PC-9 (cell line): ENCODE measurements at regions not wholly inside any gene's neighbourhood (a gene's known extent, or its start where the extent isn't known, plus 50 kb on each side); places are given as distances from the start of the nearest gene placed in this dataset.

ENCODE experiments used
- BruUV-seq: library from RNA; stranded (reverse); fragments of 400-500 nt; replicated peaks from 2 replicates; lab custom pipeline; 2021; lab: Mats Ljungman, UMichigan
- CTCF ChIA-PET: fragments of 300-600 bp; sonication (Branson Sonifier 250); formaldehyde crosslinking; loops from one replicate; lab custom pipeline; 2022; ENCODE audit warnings: antibody characterized with exemption; lab: Charles Lee
- POLR2A ChIA-PET: fragments of 300-600 bp; sonication (Branson Sonifier 250); formaldehyde crosslinking; loops from one replicate; lab custom pipeline; 2022; ENCODE audit warnings: antibody characterized with exemption; ENCODE audit not compliant: unreplicated experiment; lab: Charles Lee
- DNase-seq, 2 experiments: peaks; one replicate each; pipeline versions ENCODE4 v3.0.0 to v3.0.0-alpha.2; 2015 to 2022; ENCODE audit warnings: mixed read lengths in 1 of 2
- H2AFZ ChIP-seq: fragments of 200-600 bp; sonication (generic); 2 replicates; pipeline ENCODE4 v1.8.1; 2017; ENCODE audit warnings: antibody characterized with exemption
- H3F3A ChIP-seq: fragments of 200-600 bp; sonication (generic); 2 replicates; pipeline ENCODE4 v1.8.1; 2017; ENCODE audit warnings: antibody characterized with exemption, mild to moderate bottlenecking, low read depth; ENCODE audit not compliant: insufficient read depth
- H3K27ac ChIP-seq: fragments of 200-600 bp; sonication (generic); 2 replicates; pipeline ENCODE4 v1.6.1; 2016; ENCODE audit warnings: mixed run types
- H3K27me3 ChIP-seq: fragments of 200-600 bp; sonication (generic); 2 replicates; pipeline ENCODE4 v1.6.1; 2016; ENCODE audit warnings: low read depth, mixed run types; ENCODE audit not compliant: insufficient read depth
- H3K36me3 ChIP-seq: fragments of 200-600 bp; sonication (generic); 2 replicates; pipeline ENCODE4 v1.6.1; 2016; ENCODE audit warnings: low read depth, mixed run types
- H3K4me1 ChIP-seq: fragments of 200-600 bp; sonication (generic); replicated peaks from 2 replicates; pipeline ENCODE4 v1.6.1; 2016; ENCODE audit warnings: mixed run types; ENCODE audit not compliant: insufficient read depth
- H3K4me2 ChIP-seq: fragments of 200-600 bp; sonication (generic); 2 replicates; pipeline ENCODE4 v1.6.1; 2017; ENCODE audit warnings: mixed run types
- H3K4me3 ChIP-seq: fragments of 200-600 bp; sonication (generic); 2 replicates; pipeline ENCODE4 v1.6.1; 2016; ENCODE audit warnings: mixed run types
- H3K79me2 ChIP-seq: fragments of 200-600 bp; sonication (generic); 2 replicates; pipeline ENCODE4 v1.6.1; 2017; ENCODE audit warnings: low read depth, mixed run types
- H3K9me2 ChIP-seq: fragments of 200-600 bp; sonication (generic); 2 replicates; pipeline ENCODE4 v1.8.1; 2017; ENCODE audit warnings: mild to moderate bottlenecking; ENCODE audit not compliant: insufficient read depth
- H3K9me3 ChIP-seq: fragments of 200-600 bp; sonication (generic); 2 replicates; pipeline ENCODE4 v1.8.1; 2016; ENCODE audit warnings: low read depth; ENCODE audit not compliant: insufficient read depth
- H4K20me1 ChIP-seq: fragments of 200-600 bp; sonication (generic); 2 replicates; pipeline ENCODE4 v1.8.1; 2017; ENCODE audit not compliant: insufficient read depth
- CTCF ChIP-seq: fragments of 200-600 bp; sonication (generic); conservative IDR thresholded peaks from 2 replicates; pipeline ENCODE4 v1.6.1; 2017; ENCODE audit warnings: mixed run types, antibody characterized with exemption, mild to moderate bottlenecking, moderate library complexity
- EZH2 ChIP-seq: fragments of 200-600 bp; sonication (generic); IDR thresholded peaks from 2 replicates; pipeline ENCODE4 v1.8.0; 2017; ENCODE audit warnings: antibody characterized with exemption, low read depth
- intact Hi-C: fragments of 100-400 bp; cut with micrococcal nuclease; formaldehyde crosslinking; loops from one replicate; pipeline ENCODE4 v1.10.0; 2022; ENCODE audit not compliant: unreplicated experiment

GRCh38 chr9:88237991-88238571 lies 99.8 kb upstream of the SPATA31C2 start:
- H4K20me1 ChIP-seq: no peaks in the 10 kb centered on the region
- BruUV-seq: no TSS peak
- H3K36me3 ChIP-seq: no peaks in the 10 kb centered on the region
- no peak overlapping the region for H2AFZ ChIP-seq
- no peaks in the 10 kb centered on the region for H3K9me2 ChIP-seq
- no peak overlapping the region for H3K4me3 ChIP-seq
- no peak overlapping the region for H3K27ac ChIP-seq
- TF ChIP-seq EZH2: no peak
- no peaks in the 10 kb centered on the region for H3K9me3 ChIP-seq
- H3K4me2 ChIP-seq: no peak overlapping the region
- no peaks in the 10 kb centered on the region for H3K4me1 ChIP-seq
- no peak for DNase-seq
- H3F3A ChIP-seq: no peaks in the 10 kb centered on the region
- no peaks in the 10 kb centered on the region for H3K79me2 ChIP-seq
- intact Hi-C loops: no loop called here
- ChIA-PET CTCF (no interaction called here), POLR2A (no interaction called here)
- no peaks in the 10 kb centered on the region for H3K27me3 ChIP-seq

DNA sequence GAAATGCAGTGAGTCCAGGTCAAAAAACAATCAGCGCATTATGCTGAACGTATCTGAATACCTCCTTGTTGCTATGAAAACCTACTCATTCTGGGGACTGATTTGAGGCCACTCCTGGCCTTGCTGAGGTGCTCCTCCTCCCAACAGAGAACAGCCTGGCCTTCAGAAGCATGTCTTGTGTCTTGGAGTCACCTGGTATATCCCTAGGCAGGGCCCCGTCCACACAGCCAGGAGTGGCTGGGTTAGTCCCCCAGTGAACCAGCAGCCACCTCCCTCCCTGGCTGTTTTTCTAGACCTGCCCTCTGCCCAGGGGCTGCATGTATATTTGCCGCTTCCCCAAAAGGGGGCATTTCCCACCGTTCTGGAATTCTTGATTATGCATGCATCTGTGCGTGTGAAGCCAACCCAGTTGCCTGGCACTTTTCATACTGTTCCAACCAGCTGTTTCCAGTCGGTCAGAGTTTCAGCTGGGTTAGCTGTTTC lies 99.2 kb upstream of the SPATA31C2 start:
- DNase-seq: no peak
- H3K4me2 ChIP-seq: no peak overlapping the region
- ChIA-PET POLR2A (interaction anchor here (0.7 kb wide), 1 partner anchor 123 kb away, joined by 4 read pairs; no protein-coding TSS in a partner anchor), CTCF (no interaction called here)
- H3K27ac ChIP-seq: no peak overlapping the region
- intact Hi-C loops: no loop called here
- no peak for TF ChIP-seq EZH2
- TF ChIP-seq CTCF: no peak
- no peaks in the 10 kb centered on the region for H3F3A ChIP-seq
- no peaks in the 10 kb centered on the region for H3K79me2 ChIP-seq
- no peaks in the 10 kb centered on the region for H4K20me1 ChIP-seq
- H3K27me3 ChIP-seq: no peaks in the 10 kb centered on the region
- no peak overlapping the region for H3K4me3 ChIP-seq
- H3K9me3 ChIP-seq: no peaks in the 10 kb centered on the region
- no peak overlapping the region for H2AFZ ChIP-seq
- BruUV-seq: no TSS peak
- no peaks in the 10 kb centered on the region for H3K9me2 ChIP-seq
- H3K36me3 ChIP-seq: no peaks in the 10 kb centered on the region
- no peaks in the 10 kb centered on the region for H3K4me1 ChIP-seq

GRCh38 chr9:88236511-88237478 lies 98.5 kb upstream of the SPATA31C2 start:
- POLR2A ChIA-PET: interaction anchor here (0.7 kb wide), 1 partner anchor 124 kb away, joined by 4 read pairs; no protein-coding TSS in a partner anchor
- H3K9me3 ChIP-seq: no peaks in the 10 kb centered on the region
- no peaks in the 10 kb centered on the region for H3K4me1 ChIP-seq
- no peak overlapping the region for H2AFZ ChIP-seq
- H3K79me2 ChIP-seq: no peaks in the 10 kb centered on the region
- CTCF ChIA-PET: interaction anchor here (0.6 kb wide), 1 partner anchor 34 kb away, joined by 10 read pairs; no protein-coding TSS in a partner anchor
- H3K4me3 ChIP-seq: no peak overlapping the region
- H3K27me3 ChIP-seq: no peaks in the 10 kb centered on the region
- no peaks in the 10 kb centered on the region for H3K36me3 ChIP-seq
- no peaks in the 10 kb centered on the region for H3F3A ChIP-seq
- no peak for DNase-seq
- no peak overlapping the region for H3K4me2 ChIP-seq
- H3K27ac ChIP-seq: no peak overlapping the region
- intact Hi-C loops: no loop called here
- no peaks in the 10 kb centered on the region for H3K9me2 ChIP-seq
- no peaks in the 10 kb centered on the region for H4K20me1 ChIP-seq
- BruUV-seq: no TSS peak
- TF ChIP-seq CTCF: no peak
- no peak for TF ChIP-seq EZH2
